ENCODE measurements at regions not wholly inside any gene's neighbourhood (a gene's known extent, or its start where the extent isn't known, plus 50 kb on each side); places are given as distances from the start of the nearest gene placed in this dataset.
"Not testable (repeated sequence)": the region's sequence is repeated elsewhere in the genome, so short reads cannot be mapped to it uniquely, and the experiment has no call there.

- H2AK5ac ChIP-seq (ENCODE audit: low read length, severe bottlenecking); H3K9me3 ChIP-seq (ENCODE audit: control insufficient read depth, low read length); H3K4me2 ChIP-seq (ENCODE audit: low read length, poor library complexity, severe bottlenecking); H3K14ac ChIP-seq (ENCODE audit: low read length in 2 of 2); H3K9ac ChIP-seq (ENCODE audit: low read length); H2BK5ac ChIP-seq (ENCODE audit: low read depth, low read length, poor library complexity, severe bottlenecking); H4K91ac ChIP-seq (ENCODE audit: low read length); H3K27me3 ChIP-seq (ENCODE audit: control insufficient read depth in 1 of 2, insufficient read depth in 1 of 2, low read length in 2 of 2); H2BK120ac ChIP-seq (ENCODE audit: low read depth, low read length); H3K4me3 ChIP-seq (ENCODE audit: insufficient read depth in 1 of 2, low read depth in 1 of 2, low read length in 2 of 2); H3K27ac ChIP-seq (ENCODE audit: low read length, poor library complexity, severe bottlenecking); DNase-seq; H2AFZ ChIP-seq (ENCODE audit: low read depth, low read length); H2BK15ac ChIP-seq (ENCODE audit: low read depth, poor library complexity, severe bottlenecking); H2BK12ac ChIP-seq (ENCODE audit: low read length in 2 of 2); H4K8ac ChIP-seq (ENCODE audit: low read length); H3K79me1 ChIP-seq (replicated peaks; ENCODE audit: low read length, poor library complexity, severe bottlenecking); H3K18ac ChIP-seq (ENCODE audit: low read depth in 1 of 2, low read length in 2 of 2); H3K4me1 ChIP-seq (ENCODE audit: control insufficient read depth, insufficient read depth, low read depth, low read length); H3K36me3 ChIP-seq (ENCODE audit: control insufficient read depth in 1 of 2, insufficient read depth in 2 of 2, low read depth in 1 of 2, low read length in 2 of 2); H3K4ac ChIP-seq (ENCODE audit: low read depth in 1 of 2, low read length in 2 of 2); H3K23ac ChIP-seq (ENCODE audit: low read length in 2 of 2): not testable (repeated sequence)
- 91% methylated on average over 6 of the region's 6 CpGs for WGBS
Measured at GRCh38 chr9:107818503-107818829, 328.9 kb upstream of the KLF4 start.

- DNase-seq; H3K4me1 ChIP-seq (ENCODE audit: control insufficient read depth, insufficient read depth, low read depth, low read length); H3K23ac ChIP-seq (ENCODE audit: low read length in 2 of 2); H3K4ac ChIP-seq (ENCODE audit: low read depth in 1 of 2, low read length in 2 of 2); H3K4me3 ChIP-seq (ENCODE audit: insufficient read depth in 1 of 2, low read depth in 1 of 2, low read length in 2 of 2); H3K9me3 ChIP-seq (ENCODE audit: control insufficient read depth, low read length); H2AFZ ChIP-seq (ENCODE audit: low read depth, low read length); H2BK15ac ChIP-seq (ENCODE audit: low read depth, poor library complexity, severe bottlenecking); H3K18ac ChIP-seq (ENCODE audit: low read depth in 1 of 2, low read length in 2 of 2); H4K91ac ChIP-seq (ENCODE audit: low read length); H3K79me1 ChIP-seq (replicated peaks; ENCODE audit: low read length, poor library complexity, severe bottlenecking); H2AK5ac ChIP-seq (ENCODE audit: low read length, severe bottlenecking); H3K36me3 ChIP-seq (ENCODE audit: control insufficient read depth in 1 of 2, insufficient read depth in 2 of 2, low read depth in 1 of 2, low read length in 2 of 2); H3K27me3 ChIP-seq (ENCODE audit: control insufficient read depth in 1 of 2, insufficient read depth in 1 of 2, low read length in 2 of 2); H4K8ac ChIP-seq (ENCODE audit: low read length); H3K4me2 ChIP-seq (ENCODE audit: low read length, poor library complexity, severe bottlenecking); H2BK5ac ChIP-seq (ENCODE audit: low read depth, low read length, poor library complexity, severe bottlenecking); H3K27ac ChIP-seq (ENCODE audit: low read length, poor library complexity, severe bottlenecking); H3K9ac ChIP-seq (ENCODE audit: low read length); H2BK120ac ChIP-seq (ENCODE audit: low read depth, low read length); H3K14ac ChIP-seq (ENCODE audit: low read length in 2 of 2): not testable (repeated sequence)
- H2BK12ac ChIP-seq (ENCODE audit: low read length in 2 of 2) = peak overlapping the region in 1 of 2 experiments; percentile 25
- 99% methylated on average over 47 of the region's 55 CpGs for WGBS
Measured at GRCh38 chr9:107817595-107818502, 328.3 kb upstream of the KLF4 start.

- Histone ChIP-seq H2AFZ (ENCODE audit: low read depth, low read length) (no peak overlapping the region), H3K27ac (ENCODE audit: low read length, poor library complexity, severe bottlenecking) (no peak overlapping the region), H3K4me2 (ENCODE audit: low read length, poor library complexity, severe bottlenecking) (no peak overlapping the region), H2BK5ac (ENCODE audit: low read depth, low read length, poor library complexity, severe bottlenecking) (no peak overlapping the region), H3K4me1 (ENCODE audit: control insufficient read depth, insufficient read depth, low read depth, low read length) (no peaks in the 10 kb centered on the region), H3K4me3 (ENCODE audit: insufficient read depth in 1 of 2, low read depth in 1 of 2, low read length in 2 of 2) (no peak overlapping the region), H3K4ac (ENCODE audit: low read depth in 1 of 2, low read length in 2 of 2) (no peak overlapping the region), H2BK120ac (ENCODE audit: low read depth, low read length) (no peak overlapping the region), H4K8ac (ENCODE audit: low read length) (no peak overlapping the region), H3K9ac (ENCODE audit: low read length) (no peak overlapping the region), H3K36me3 (ENCODE audit: control insufficient read depth in 1 of 2, insufficient read depth in 2 of 2, low read depth in 1 of 2, low read length in 2 of 2) (no peaks in the 10 kb centered on the region), H2BK12ac (ENCODE audit: low read length in 2 of 2) (no peak overlapping the region), H4K91ac (ENCODE audit: low read length) (no peak overlapping the region), H3K23ac (ENCODE audit: low read length in 2 of 2) (no peak overlapping the region), H3K9me3 (ENCODE audit: control insufficient read depth, low read length) (no peaks in the 10 kb centered on the region), H2BK15ac (ENCODE audit: low read depth, poor library complexity, severe bottlenecking) (no peak overlapping the region), H3K27me3 (ENCODE audit: control insufficient read depth in 1 of 2, insufficient read depth in 1 of 2, low read length in 2 of 2) (no peaks in the 10 kb centered on the region), H3K79me1 (replicated peaks; ENCODE audit: low read length, poor library complexity, severe bottlenecking) (no peaks in the 10 kb centered on the region), H3K18ac (ENCODE audit: low read depth in 1 of 2, low read length in 2 of 2) (no peak overlapping the region), H2AK5ac (ENCODE audit: low read length, severe bottlenecking) (no peak overlapping the region), H3K14ac (ENCODE audit: low read length in 2 of 2) (no peak overlapping the region)
- no peak for DNase-seq
- WGBS = 60% methylated on average over 2 of the region's 2 CpGs
Measured at GRCh38 chr9:107816561-107817021, 327.0 kb upstream of the KLF4 start.

DNA sequence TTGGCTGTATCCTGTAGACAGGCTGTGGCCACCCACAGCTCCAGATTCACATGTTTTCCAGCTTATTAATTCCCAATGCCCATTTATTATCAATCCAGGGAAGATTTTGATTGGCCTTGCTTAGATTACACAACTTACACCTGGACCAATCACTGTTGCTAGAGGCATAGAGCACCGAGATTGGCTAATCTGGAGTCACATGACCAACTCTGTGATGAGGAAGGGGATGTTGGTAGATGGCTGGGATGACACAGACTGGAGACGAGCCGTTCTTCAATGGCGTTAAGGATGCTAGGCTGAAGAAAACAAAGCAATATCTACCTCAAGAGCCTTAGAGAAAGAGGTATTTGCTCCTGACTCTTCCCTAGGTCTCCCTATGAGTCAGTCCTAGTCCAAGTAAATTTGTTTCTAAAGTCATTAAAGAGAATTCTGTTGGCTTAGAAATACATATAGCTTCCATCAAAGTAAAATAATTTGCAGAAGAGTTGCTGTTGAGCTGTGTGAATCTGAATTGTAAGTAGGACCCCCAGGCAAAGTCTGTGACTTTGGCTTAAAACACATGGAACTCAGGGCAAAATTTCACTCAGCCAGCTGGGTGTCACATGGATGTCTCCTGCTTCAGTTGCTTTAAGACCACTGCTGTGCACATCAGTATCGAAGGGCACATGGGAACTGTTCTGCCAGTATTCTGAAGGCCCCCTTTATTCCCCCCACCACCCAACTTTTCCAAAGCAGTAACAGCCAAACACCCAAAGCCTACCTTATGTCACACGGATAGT lies 326.4 kb upstream of the KLF4 start:
- Histone ChIP-seq H2AFZ (ENCODE audit: low read depth, low read length) (no peak overlapping the region), H3K14ac (ENCODE audit: low read length in 2 of 2) (no peak overlapping the region), H3K27me3 (ENCODE audit: control insufficient read depth in 1 of 2, insufficient read depth in 1 of 2, low read length in 2 of 2) (no peaks in the 10 kb centered on the region), H3K23ac (ENCODE audit: low read length in 2 of 2) (no peak overlapping the region), H2BK12ac (ENCODE audit: low read length in 2 of 2) (no peak overlapping the region), H2BK15ac (ENCODE audit: low read depth, poor library complexity, severe bottlenecking) (no peak overlapping the region), H3K4me3 (ENCODE audit: insufficient read depth in 1 of 2, low read depth in 1 of 2, low read length in 2 of 2) (no peak overlapping the region), H3K79me1 (replicated peaks; ENCODE audit: low read length, poor library complexity, severe bottlenecking) (no peaks in the 10 kb centered on the region), H3K27ac (ENCODE audit: low read length, poor library complexity, severe bottlenecking) (no peak overlapping the region), H3K4ac (ENCODE audit: low read depth in 1 of 2, low read length in 2 of 2) (no peak overlapping the region), H3K9me3 (ENCODE audit: control insufficient read depth, low read length) (no peaks in the 10 kb centered on the region), H3K9ac (ENCODE audit: low read length) (no peak overlapping the region), H4K8ac (ENCODE audit: low read length) (no peak overlapping the region), H3K4me2 (ENCODE audit: low read length, poor library complexity, severe bottlenecking) (no peak overlapping the region), H4K91ac (ENCODE audit: low read length) (no peak overlapping the region), H3K4me1 (ENCODE audit: control insufficient read depth, insufficient read depth, low read depth, low read length) (no peaks in the 10 kb centered on the region), H2BK5ac (ENCODE audit: low read depth, low read length, poor library complexity, severe bottlenecking) (no peak overlapping the region), H3K18ac (ENCODE audit: low read depth in 1 of 2, low read length in 2 of 2) (no peak overlapping the region), H2AK5ac (ENCODE audit: low read length, severe bottlenecking) (no peak overlapping the region), H3K36me3 (ENCODE audit: control insufficient read depth in 1 of 2, insufficient read depth in 2 of 2, low read depth in 1 of 2, low read length in 2 of 2) (no peaks in the 10 kb centered on the region), H2BK120ac (ENCODE audit: low read depth, low read length) (no peak overlapping the region)
- WGBS = 86% methylated on average over 3 of the region's 6 CpGs
- no peak for DNase-seq
